Ovary (tissue), 7 donors: ENCODE measurements at regions not wholly inside any gene's neighbourhood (a gene's known extent, or its start where the extent isn't known, plus 50 kb on each side); places are given as distances from the start of the nearest gene placed in this dataset.
A peak's percentile ranks its signal among the peaks of the same experiment; 100 is the strongest.

Source experiments
- DNase-seq, 5 donors: peaks; one replicate each; pipeline ENCODE4 v3.0.0-alpha.2; 2019 to 2020
- H3K27ac ChIP-seq, 2 donors: fragments of 200-600 bp; one replicate each; pipeline versions ENCODE4 v1.5.1 to v1.8.0; 2019 to 2022
- H3K27me3 ChIP-seq: fragments of 200-600 bp; one replicate; pipeline ENCODE4 v1.8.0; 2022
- H3K36me3 ChIP-seq: fragments of 200-600 bp; sonication (generic); one replicate; pipeline ENCODE4 v1.5.1; 2019
- H3K4me1 ChIP-seq: one replicate; pipeline ENCODE4 v1.8.1; 2013; ENCODE audit warnings: mild to moderate bottlenecking, moderate library complexity; ENCODE audit not compliant: insufficient read depth
- H3K4me3 ChIP-seq: fragments of 200-600 bp; sonication (generic); one replicate; pipeline ENCODE4 v1.5.1; 2017
- H3K9me3 ChIP-seq, 2 donors: fragments of 200-600 bp in 1 of 2; sonication (generic) in 1 of 2; one replicate each; pipeline versions ENCODE4 v1.5.1 to v1.8.1; 2013 to 2019; ENCODE audit warnings: mild to moderate bottlenecking in 1 of 2, moderate library complexity in 1 of 2
- CTCF ChIP-seq, 3 donors: fragments of 450-650 bp in 2 of 3; fragments of 200-600 bp in 1 of 3; IDR thresholded peaks; one replicate each; pipeline versions ENCODE4 v1.5.1 to v1.8.0; 2016 to 2022; ENCODE audit warnings: antibody characterized with exemption in 3 of 3, mild to moderate bottlenecking in 1 of 3
- EP300 ChIP-seq: sonication (generic); formaldehyde crosslinking; IDR thresholded peaks from one replicate; pipeline ENCODE4 v1.6.1; 2017; ENCODE audit warnings: antibody characterized with exemption
- POLR2A ChIP-seq: fragments of 450-650 bp; IDR thresholded peaks from one replicate; pipeline ENCODE4 v1.6.1; 2017; ENCODE audit warnings: antibody characterized with exemption, mild to moderate bottlenecking, moderate library complexity
- whole genome bisulfite sequencing, 3 donors: extraction: QIAGEN DNeasy Blood & Tissue Kit in 1 of 3; methylation state at CpG; one replicate each; pipeline versions ENCODE4 v1.1.5 to v1.1.7; 2013 to 2017; 5-methylcytosine and 5-hydroxymethylcytosine counted together
- intact Hi-C, 4 donors: fragments of 100-400 bp; cut with DNase I; formaldehyde crosslinking; loops; one replicate each; pipeline versions ENCODE4 v1.11.0 to v1.15.1; 2022 to 2023
- donor health status: DM: no; HTN: no; CAD: no; lungs with moderate emphysema.
- donor health status: DM: no; HTN: no; CAD: no.
- donor health status: Bipolar disorder and iron deficiency.
- donor health status: DM: no; HTN: no; CAD: no.
- donor health status: DM: yes; HTN: yes; CAD: no.

GRCh38 chr15:62612771-62613170 lies 429.8 kb upstream of the TPM1 start:
- WGBS, 3 donors = 96 to 99% (median 98%) methylated on average over 2 of the region's 2 CpGs
- DNase-seq = no peak
- Histone ChIP-seq H3K4me1 (peaks cover 4% of the 10 kb centered on the region), H3K9me3 (no peaks in the 10 kb centered on the region), H3K36me3 (no peaks in the 10 kb centered on the region), H3K4me3 (no peak overlapping the region), H3K27ac (no peak overlapping the region), H3K27me3 (no peaks in the 10 kb centered on the region)
- intact Hi-C loops = no loop called here
- TF ChIP-seq CTCF (IDR thresholded peaks at IDR 0.05) = no peak
- no peak for TF ChIP-seq EP300
- TF ChIP-seq POLR2A = no peak

GRCh38 chr15:62616746-62617145 lies 425.8 kb upstream of the TPM1 start:
- no peak overlapping the region for H3K27ac ChIP-seq
- intact Hi-C loops = no loop called here
- H3K4me1 ChIP-seq = peaks cover 4% of the 10 kb centered on the region
- DNase-seq = peak in 1 of 5 donors; percentile 42
- TF ChIP-seq POLR2A (no peak), EP300 (no peak), CTCF (IDR thresholded peaks at IDR 0.05) (no peak)
- no peaks in the 10 kb centered on the region for H3K9me3 ChIP-seq
- no peaks in the 10 kb centered on the region for H3K36me3 ChIP-seq
- 30 to 48% (median 39%) methylated on average over 3 of the region's 3 CpGs for WGBS, 3 donors
- H3K4me3 ChIP-seq = no peak overlapping the region
- H3K27me3 ChIP-seq = no peaks in the 10 kb centered on the region

- intact Hi-C loops = no loop called here
- DNase-seq = no peak
- Histone ChIP-seq H3K36me3 (no peaks in the 10 kb centered on the region), H3K4me1 (peaks cover 4% of the 10 kb centered on the region), H3K27me3 (no peaks in the 10 kb centered on the region), H3K4me3 (no peak overlapping the region), H3K9me3 (no peaks in the 10 kb centered on the region), H3K27ac (no peak overlapping the region)
- 89 to 92% (median 92%) methylated on average over 4 of the region's 4 CpGs for WGBS, 3 donors
- TF ChIP-seq CTCF (IDR thresholded peaks at IDR 0.05) (no peak), POLR2A (no peak), EP300 (no peak)
Measured at GRCh38 chr15:62617741-62618140, 424.8 kb upstream of the TPM1 start.

- Histone ChIP-seq H3K27ac (no peak overlapping the region), H3K4me1 (peaks cover 4% of the 10 kb centered on the region), H3K36me3 (no peaks in the 10 kb centered on the region), H3K4me3 (no peak overlapping the region), H3K27me3 (no peaks in the 10 kb centered on the region), H3K9me3 (no peaks in the 10 kb centered on the region)
- TF ChIP-seq CTCF (IDR thresholded peaks at IDR 0.05) = no peak
- intact Hi-C loops = no loop called here
- WGBS, 3 donors = 73 to 85% (median 81%) methylated on average over 2 of the region's 2 CpGs
- no peak for DNase-seq
Measured at GRCh38 chr15:62618432-62618831, 424.1 kb upstream of the TPM1 start.
